Naive thymus-derived CD4-positive, alpha-beta T cell (primary cell): ENCODE measurements at regions not wholly inside any gene's neighbourhood (a gene's known extent, or its start where the extent isn't known, plus 50 kb on each side); places are given as distances from the start of the nearest gene placed in this dataset.

Experiments used
- ATAC-seq: fragments of 150-1000 bp; cut with Tn5 transposase; 2 replicates; pipeline ENCODE4 v1.10.0; 2021; ENCODE audit warnings: mild to moderate bottlenecking, moderate library complexity
- CTCF ChIA-PET: fragments of 350-600 bp; sonication (Branson Sonifier 250); formaldehyde crosslinking; loops from one replicate; lab custom pipeline; 2021; ENCODE audit warnings: antibody characterized with exemption; lab: Charles Lee
- POLR2A ChIA-PET: fragments of 350-600 bp; sonication (Branson Sonifier 250); formaldehyde crosslinking; loops from one replicate; lab custom pipeline; 2021; ENCODE audit warnings: antibody characterized with exemption, inconsistent platforms; lab: Charles Lee
- DNase-seq, 9 donors: peaks; one replicate each; pipeline versions ENCODE4 v3.0.0 to v3.0.0-alpha.2; 2020 to 2022; ENCODE audit warnings: mixed read lengths in 1 of 9
- H3K27ac ChIP-seq: one replicate; pipeline ENCODE4 v1.7.0; 2013; ENCODE audit warnings: mild to moderate bottlenecking, low read depth, low read length, moderate library complexity
- H3K27me3 ChIP-seq, 2 donors: one replicate each; pipeline ENCODE4 v1.7.0; 2013; ENCODE audit warnings: low read length in 2 of 2, mild to moderate bottlenecking in 2 of 2, moderate library complexity in 2 of 2; ENCODE audit not compliant: control insufficient read depth in 2 of 2, insufficient read depth in 2 of 2
- H3K36me3 ChIP-seq, 3 experiments: 1 replicate in 2 of 3; 2 replicates in 1 of 3; pipeline ENCODE4 v1.7.0; 2013; ENCODE audit warnings: low read length in 3 of 3, mild to moderate bottlenecking in 3 of 3, moderate library complexity in 1 of 3; ENCODE audit not compliant: insufficient read depth in 3 of 3, control insufficient read depth in 2 of 3
- H3K4me1 ChIP-seq, 2 donors: one replicate each; pipeline ENCODE4 v1.7.0; 2013; ENCODE audit warnings: low read length in 2 of 2, mild to moderate bottlenecking in 2 of 2, moderate library complexity in 1 of 2; ENCODE audit not compliant: control insufficient read depth in 2 of 2, insufficient read depth in 2 of 2
- H3K4me3 ChIP-seq: 2 replicates; pipeline ENCODE4 v1.7.0; 2013; ENCODE audit warnings: mild to moderate bottlenecking, low read length
- H3K9me3 ChIP-seq, 3 experiments: 1 replicate in 2 of 3; 2 replicates in 1 of 3; pipeline ENCODE4 v1.7.0; 2013; ENCODE audit warnings: low read length in 3 of 3; ENCODE audit not compliant: control insufficient read depth in 2 of 3
- H3K27ac Mint-ChIP-seq, 9 donors: one replicate each; pipeline ENCODE4 v1.8.0; 2020 to 2022; ENCODE audit warnings: mixed read lengths in 9 of 9, mild to moderate bottlenecking in 8 of 9, moderate library complexity in 5 of 9, inconsistent platforms in 2 of 9
- H3K27me3 Mint-ChIP-seq, 5 donors: one replicate each; pipeline ENCODE4 v1.8.0; 2021 to 2022; ENCODE audit warnings: mixed read lengths in 5 of 5, mild to moderate bottlenecking in 1 of 5
- H3K36me3 Mint-ChIP-seq, 5 donors: one replicate each; pipeline ENCODE4 v1.8.0; 2020 to 2022; ENCODE audit warnings: mixed read lengths in 5 of 5, mild to moderate bottlenecking in 3 of 5, inconsistent platforms in 1 of 5
- H3K4me1 Mint-ChIP-seq, 7 donors: one replicate each; pipeline ENCODE4 v1.8.0; 2020 to 2022; ENCODE audit warnings: mixed read lengths in 7 of 7, mild to moderate bottlenecking in 3 of 7, inconsistent platforms in 1 of 7
- H3K4me3 Mint-ChIP-seq, 10 donors: one replicate each; pipeline ENCODE4 v1.8.0; 2020 to 2022; ENCODE audit warnings: mild to moderate bottlenecking in 10 of 10, mixed read lengths in 10 of 10, moderate library complexity in 6 of 10, inconsistent platforms in 2 of 10
- H3K9me3 Mint-ChIP-seq, 11 donors: one replicate each; pipeline ENCODE4 v1.8.0; 2020 to 2022; ENCODE audit warnings: mixed read lengths in 11 of 11, mild to moderate bottlenecking in 4 of 11, inconsistent platforms in 1 of 11, moderate library complexity in 1 of 11
- intact Hi-C, 2 donors: fragments of 100-400 bp; cut with micrococcal nuclease; formaldehyde crosslinking; loops; one replicate each; pipeline ENCODE4 v1.15.1; 2023

- H3K4me1 Mint-ChIP-seq: peaks cover 0 to 7% (median 0%) of the 10 kb centered on the region in 7 donors
- H3K9me3 Mint-ChIP-seq: peaks cover 0 to 7% (median 0%) of the 10 kb centered on the region in 11 donors
- no peak overlapping the region for H3K4me3 Mint-ChIP-seq
- Histone ChIP-seq H3K4me1 (no peaks in the 10 kb centered on the region), H3K36me3 (no peaks in the 10 kb centered on the region), H3K27ac (no peak overlapping the region), H3K4me3 (no peak overlapping the region), H3K27me3 (no peaks in the 10 kb centered on the region), H3K9me3 (no peaks in the 10 kb centered on the region)
- ATAC-seq (no peak), DNase-seq (no peak)
- H3K36me3 Mint-ChIP-seq: no peaks in the 10 kb centered on the region
- POLR2A ChIA-PET: no interaction called here
- H3K27ac Mint-ChIP-seq: no peak overlapping the region
- no peaks in the 10 kb centered on the region for H3K27me3 Mint-ChIP-seq
- intact Hi-C loops: no loop called here
- CTCF ChIA-PET: no interaction called here
Observed at GRCh38 chr3:177751770-177752169, 554.5 kb upstream of the TBL1XR1 start.

GRCh38 chr3:177752831-177753230 lies 555.5 kb upstream of the TBL1XR1 start:
- no peak overlapping the region for H3K27ac Mint-ChIP-seq
- Histone ChIP-seq H3K9me3 (no peaks in the 10 kb centered on the region), H3K27me3 (no peaks in the 10 kb centered on the region), H3K27ac (no peak overlapping the region), H3K36me3 (no peaks in the 10 kb centered on the region), H3K4me1 (no peaks in the 10 kb centered on the region), H3K4me3 (no peak overlapping the region)
- ChIA-PET CTCF (no interaction called here), POLR2A (no interaction called here)
- no peaks in the 10 kb centered on the region for H3K27me3 Mint-ChIP-seq
- peaks cover 0 to 8% (median 0%) of the 10 kb centered on the region in 11 donors for H3K9me3 Mint-ChIP-seq
- peaks cover 0 to 7% (median 0%) of the 10 kb centered on the region in 7 donors for H3K4me1 Mint-ChIP-seq
- H3K4me3 Mint-ChIP-seq: no peak overlapping the region
- intact Hi-C loops: no loop called here
- no peaks in the 10 kb centered on the region for H3K36me3 Mint-ChIP-seq
- ATAC-seq (no peak), DNase-seq (no peak)

- peaks cover 0 to 3% (median 0%) of the 10 kb centered on the region in 5 donors for H3K36me3 Mint-ChIP-seq
- intact Hi-C loops: no loop called here
- ATAC-seq (no peak), DNase-seq (no peak)
- Histone ChIP-seq H3K27ac (no peak overlapping the region), H3K4me1 (no peaks in the 10 kb centered on the region), H3K27me3 (no peaks in the 10 kb centered on the region), H3K36me3 (no peaks in the 10 kb centered on the region), H3K4me3 (no peak overlapping the region), H3K9me3 (no peaks in the 10 kb centered on the region)
- H3K4me3 Mint-ChIP-seq: no peak overlapping the region
- CTCF ChIA-PET: no interaction called here
- POLR2A ChIA-PET: no interaction called here
- peaks cover 0 to 7% (median 0%) of the 10 kb centered on the region in 7 donors for H3K4me1 Mint-ChIP-seq
- no peak overlapping the region for H3K27ac Mint-ChIP-seq
- peaks cover 0 to 8% (median 0%) of the 10 kb centered on the region in 11 donors for H3K9me3 Mint-ChIP-seq
- H3K27me3 Mint-ChIP-seq: no peaks in the 10 kb centered on the region
Observed at GRCh38 chr3:177753451-177754155, 556.3 kb upstream of the TBL1XR1 start.

GRCh38 chr3:177754508-177754921 lies 557.2 kb upstream of the TBL1XR1 start:
- H3K36me3 Mint-ChIP-seq: peaks cover 0 to 3% (median 0%) of the 10 kb centered on the region in 5 donors
- ChIA-PET POLR2A (no interaction called here), CTCF (no interaction called here)
- H3K27ac Mint-ChIP-seq: no peak overlapping the region
- H3K27me3 Mint-ChIP-seq: no peaks in the 10 kb centered on the region
- H3K36me3 ChIP-seq: no peaks in the 10 kb centered on the region
- H3K4me3 Mint-ChIP-seq: no peak overlapping the region
- no peak overlapping the region for H3K4me3 ChIP-seq
- no peaks in the 10 kb centered on the region for H3K4me1 ChIP-seq
- H3K4me1 Mint-ChIP-seq: peaks cover 0 to 7% (median 0%) of the 10 kb centered on the region in 7 donors
- no peaks in the 10 kb centered on the region for H3K27me3 ChIP-seq
- no peak for ATAC-seq
- H3K27ac ChIP-seq: no peak overlapping the region
- no peak for DNase-seq
- H3K9me3 Mint-ChIP-seq: peaks cover 0 to 11% (median 0%) of the 10 kb centered on the region in 11 donors
- intact Hi-C loops: no loop called here
- H3K9me3 ChIP-seq: no peaks in the 10 kb centered on the region

- Histone ChIP-seq H3K36me3 (no peaks in the 10 kb centered on the region), H3K27me3 (no peaks in the 10 kb centered on the region), H3K9me3 (no peaks in the 10 kb centered on the region), H3K27ac (no peak overlapping the region), H3K4me1 (no peaks in the 10 kb centered on the region), H3K4me3 (no peak overlapping the region)
- Mint-ChIP-seq H3K27me3 (no peaks in the 10 kb centered on the region), H3K4me3 (no peak overlapping the region), H3K9me3 (peaks cover 0 to 14% (median 3%) of the 10 kb centered on the region in 11 donors), H3K4me1 (peaks cover 0 to 4% (median 0%) of the 10 kb centered on the region in 7 donors), H3K27ac (no peak overlapping the region), H3K36me3 (peaks cover 0 to 4% (median 0%) of the 10 kb centered on the region in 5 donors)
- no peak for DNase-seq
- ChIA-PET CTCF (interaction anchor here (0.7 kb wide), 1 partner anchor 532 kb away, joined by 8 read pairs; no protein-coding TSS in a partner anchor), POLR2A (no interaction called here)
- intact Hi-C loops: no loop called here
- ATAC-seq: no peak
Observed at GRCh38 chr3:177758126-177758525, 560.8 kb upstream of the TBL1XR1 start.

GRCh38 chr3:177760803-177761202 lies 563.5 kb upstream of the TBL1XR1 start:
- POLR2A ChIA-PET: no interaction called here
- Mint-ChIP-seq H3K27me3 (no peaks in the 10 kb centered on the region), H3K9me3 (peaks cover 0 to 14% (median 3%) of the 10 kb centered on the region in 11 donors), H3K36me3 (peaks cover 0 to 7% (median 0%) of the 10 kb centered on the region in 5 donors), H3K4me3 (no peak overlapping the region), H3K4me1 (peaks cover 0 to 5% (median 0%) of the 10 kb centered on the region in 7 donors), H3K27ac (no peak overlapping the region)
- DNase-seq: no peak
- Histone ChIP-seq H3K4me3 (no peak overlapping the region), H3K9me3 (no peaks in the 10 kb centered on the region), H3K4me1 (no peaks in the 10 kb centered on the region), H3K27me3 (no peaks in the 10 kb centered on the region), H3K27ac (no peak overlapping the region), H3K36me3 (no peaks in the 10 kb centered on the region)
- intact Hi-C loops: no loop called here
- no peak for ATAC-seq
- CTCF ChIA-PET: no interaction called here
